ENCODE measurements at regions not wholly inside any gene's neighbourhood (a gene's known extent, or its start where the extent isn't known, plus 50 kb on each side); places are given as distances from the start of the nearest gene placed in this dataset.

DNA sequence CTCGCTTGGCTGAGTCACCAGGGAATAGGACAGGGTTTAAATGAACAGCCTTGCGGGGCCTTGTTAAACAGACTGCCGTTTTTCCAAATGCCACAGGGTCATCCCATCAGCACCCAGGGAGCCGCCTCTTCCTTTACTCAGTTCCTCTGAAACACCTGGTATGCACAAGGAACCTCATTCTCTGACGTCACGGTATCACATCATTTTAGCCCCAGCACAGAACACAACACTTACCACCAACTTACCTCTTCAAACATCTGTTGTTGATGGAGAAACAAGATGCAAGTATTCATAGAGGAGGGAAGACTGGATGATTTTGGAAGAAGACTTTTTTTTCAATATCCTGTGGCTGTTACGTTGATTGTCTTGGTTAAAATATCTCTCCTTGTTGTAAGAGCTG, 535.3 kb upstream of the TMEM132C start:
- H3K4me1 ChIP-seq = no peaks in the 10 kb centered on the region
- in situ Hi-C loops (cut with MboI; ENCODE audit: low sequenced_read_pairs in 4 of 4) = no loop called here
- intact Hi-C loops (cut with DNase I; ENCODE audit: low total_unique reads) = no loop called here

DNA sequence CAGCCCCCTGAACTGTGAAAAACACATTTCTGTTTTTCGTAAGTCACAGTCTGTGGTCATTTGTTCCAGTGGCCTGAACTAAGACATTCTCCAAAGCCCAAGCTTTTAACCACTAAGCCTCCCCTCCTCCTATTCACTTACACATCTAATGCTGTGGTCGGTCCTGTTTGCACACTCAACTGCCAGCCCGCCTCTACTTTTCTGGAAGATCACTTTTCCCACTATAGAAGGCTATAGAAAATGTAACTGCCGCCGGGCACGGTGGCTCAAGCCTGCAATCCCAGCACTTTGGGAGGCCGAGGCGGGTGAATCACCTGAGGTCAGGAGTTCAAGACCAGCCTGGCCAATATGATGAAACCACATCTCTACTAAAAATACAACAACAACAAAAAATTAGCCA, 524.7 kb upstream of the TMEM132C start:
- Histone ChIP-seq H3K4me3 (no peak overlapping the region), H3K27ac (no peak overlapping the region), H3K9me3 (no peaks in the 10 kb centered on the region), H3K36me3 (no peaks in the 10 kb centered on the region), H3K4me1 (no peaks in the 10 kb centered on the region), H3K27me3 (no peaks in the 10 kb centered on the region)
- no peak for ATAC-seq
- TF ChIP-seq, protein P1, sequence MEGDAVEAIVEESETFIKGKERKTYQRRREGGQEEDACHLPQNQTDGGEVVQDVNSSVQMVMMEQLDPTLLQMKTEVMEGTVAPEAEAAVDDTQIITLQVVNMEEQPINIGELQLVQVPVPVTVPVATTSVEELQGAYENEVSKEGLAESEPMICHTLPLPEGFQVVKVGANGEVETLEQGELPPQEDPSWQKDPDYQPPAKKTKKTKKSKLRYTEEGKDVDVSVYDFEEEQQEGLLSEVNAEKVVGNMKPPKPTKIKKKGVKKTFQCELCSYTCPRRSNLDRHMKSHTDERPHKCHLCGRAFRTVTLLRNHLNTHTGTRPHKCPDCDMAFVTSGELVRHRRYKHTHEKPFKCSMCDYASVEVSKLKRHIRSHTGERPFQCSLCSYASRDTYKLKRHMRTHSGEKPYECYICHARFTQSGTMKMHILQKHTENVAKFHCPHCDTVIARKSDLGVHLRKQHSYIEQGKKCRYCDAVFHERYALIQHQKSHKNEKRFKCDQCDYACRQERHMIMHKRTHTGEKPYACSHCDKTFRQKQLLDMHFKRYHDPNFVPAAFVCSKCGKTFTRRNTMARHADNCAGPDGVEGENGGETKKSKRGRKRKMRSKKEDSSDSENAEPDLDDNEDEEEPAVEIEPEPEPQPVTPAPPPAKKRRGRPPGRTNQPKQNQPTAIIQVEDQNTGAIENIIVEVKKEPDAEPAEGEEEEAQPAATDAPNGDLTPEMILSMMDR (IDR thresholded peaks at IDR 0.05 in 4 of 5, conservative IDR thresholded peaks at IDR 0.05 in 1 of 5) = no peak
- TF ChIP-seq POLR2A (IDR thresholded peaks at IDR 0.05) = no peak
- in situ Hi-C loops (cut with MboI; ENCODE audit: low sequenced_read_pairs in 4 of 4) = no loop called here
- intact Hi-C loops (cut with DNase I; ENCODE audit: low total_unique reads) = no loop called here
- no peak for DNase-seq

More for the DNA sequence above, 535.3 kb upstream of the TMEM132C start:
- DNase-seq (no peak), ATAC-seq (no peak)
- H3K27ac ChIP-seq = no peak overlapping the region
- no peak overlapping the region for H3K4me3 ChIP-seq
- TF ChIP-seq POLR2A (IDR thresholded peaks at IDR 0.05) = no peak
- TF ChIP-seq, protein P1 (IDR thresholded peaks at IDR 0.05 in 4 of 5, conservative IDR thresholded peaks at IDR 0.05 in 1 of 5) = no peak
- H3K36me3 ChIP-seq = no peaks in the 10 kb centered on the region
- no peaks in the 10 kb centered on the region for H3K27me3 ChIP-seq
- H3K9me3 ChIP-seq = no peaks in the 10 kb centered on the region

DNA sequence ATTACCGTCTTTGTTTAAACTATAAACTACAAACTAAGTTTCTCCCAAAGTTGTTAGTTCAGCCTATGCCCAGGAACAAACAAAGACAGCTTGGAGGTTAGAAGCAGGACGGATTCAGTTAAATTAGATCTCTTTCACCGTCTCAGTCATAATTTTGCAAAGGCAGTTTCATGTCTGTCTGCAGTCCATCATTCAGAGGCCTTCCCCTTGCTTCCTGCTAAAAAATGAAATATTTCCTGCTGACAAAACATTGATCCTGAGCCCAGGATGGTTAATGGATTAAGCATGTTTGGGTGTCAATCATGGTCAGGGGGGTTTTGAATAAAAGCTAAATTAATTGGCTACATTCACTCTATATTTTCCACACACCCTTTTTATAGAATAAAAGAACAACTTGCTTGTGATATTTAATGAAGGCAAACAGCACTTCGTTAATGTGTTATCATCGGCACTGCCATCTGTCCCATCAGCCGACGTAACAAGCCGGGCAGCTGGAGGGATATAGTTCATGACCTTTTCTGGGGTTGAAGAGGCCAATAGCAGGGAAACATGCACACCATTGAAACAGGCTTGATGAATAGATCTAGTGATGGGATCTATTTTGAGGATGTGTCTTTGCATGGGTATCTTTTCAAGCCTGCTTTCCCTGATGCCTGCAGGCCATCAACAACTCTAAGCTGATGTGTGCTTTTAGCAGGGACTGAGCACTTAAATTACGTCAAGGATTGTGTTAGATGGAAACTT, 521.3 kb upstream of the TMEM132C start:
- Histone ChIP-seq H3K4me3 (no peak overlapping the region), H3K36me3 (no peaks in the 10 kb centered on the region), H3K27ac (no peak overlapping the region), H3K27me3 (no peaks in the 10 kb centered on the region), H3K9me3 (no peaks in the 10 kb centered on the region), H3K4me1 (no peaks in the 10 kb centered on the region)
- ATAC-seq (no peak), DNase-seq (no peak)
- TF ChIP-seq POLR2A (IDR thresholded peaks at IDR 0.05) = no peak
- TF ChIP-seq, protein P1 (IDR thresholded peaks at IDR 0.05 in 4 of 5, conservative IDR thresholded peaks at IDR 0.05 in 1 of 5) = no peak
- in situ Hi-C loops (cut with MboI; ENCODE audit: low sequenced_read_pairs in 4 of 4) (no loop called here), intact Hi-C loops (cut with DNase I; ENCODE audit: low total_unique reads) (no loop called here)

DNA sequence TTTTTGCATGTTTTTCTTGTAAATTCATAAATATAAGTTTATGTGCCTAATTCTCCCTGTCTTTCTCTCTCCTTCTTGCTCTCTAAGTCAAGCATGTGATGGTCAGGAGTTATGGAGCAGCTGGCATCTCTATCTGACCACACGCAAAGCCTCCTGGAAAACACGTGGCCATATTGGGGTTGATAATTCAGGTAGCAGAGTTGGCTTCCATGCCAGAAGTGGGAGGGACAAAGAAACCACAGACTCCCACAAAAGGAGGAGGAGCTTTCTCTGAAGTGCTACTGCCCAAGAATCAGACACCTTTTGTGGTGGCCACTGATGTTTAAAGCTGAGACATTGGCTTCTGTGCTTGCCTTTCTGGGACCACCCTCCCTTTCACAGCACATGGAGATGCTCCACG, 517.6 kb upstream of the TMEM132C start:
- Histone ChIP-seq H3K27me3 (no peaks in the 10 kb centered on the region), H3K4me3 (no peak overlapping the region), H3K27ac (no peak overlapping the region), H3K9me3 (no peaks in the 10 kb centered on the region), H3K4me1 (no peaks in the 10 kb centered on the region), H3K36me3 (no peaks in the 10 kb centered on the region)
- DNase-seq (no peak), ATAC-seq (no peak)
- in situ Hi-C loops (cut with MboI; ENCODE audit: low sequenced_read_pairs in 4 of 4) (no loop called here), intact Hi-C loops (cut with DNase I; ENCODE audit: low total_unique reads) (no loop called here)
- TF ChIP-seq, protein P1 (IDR thresholded peaks at IDR 0.05 in 4 of 5, conservative IDR thresholded peaks at IDR 0.05 in 1 of 5) = no peak
- no peak for TF ChIP-seq POLR2A (IDR thresholded peaks at IDR 0.05)

All from gastrocnemius medialis (tissue), 4 donors.